Fibroblast of lung (primary cell): ENCODE measurements at regions not wholly inside any gene's neighbourhood (a gene's known extent, or its start where the extent isn't known, plus 50 kb on each side); places are given as distances from the start of the nearest gene placed in this dataset.

ENCODE experiments used
- CTCF ChIP-seq, 2 donors: IDR thresholded peaks in 1 of 2; conservative IDR thresholded peaks in 1 of 2; 1 replicate in 1 of 2; 2 replicates in 1 of 2; pipeline ENCODE4 v1.5.1; 2011 to 2012; ENCODE audit warnings: low read length in 2 of 2, control low read depth in 1 of 2, inconsistent platforms in 1 of 2, low read depth in 1 of 2, mild to moderate bottlenecking in 1 of 2
- EZH2 ChIP-seq: IDR thresholded peaks from 2 replicates; pipeline ENCODE4 v1.5.1; 2012; ENCODE audit warnings: low read length, control low read depth, mild to moderate bottlenecking; ENCODE audit errors: missing control alignments

GRCh38 chr6:164200071-164200470 lies 785.6 kb downstream of the QKI start:
- TF ChIP-seq CTCF (conservative IDR thresholded peaks at IDR 0.05 in 1 of 2, IDR thresholded peaks at IDR 0.05 in 1 of 2; ENCODE audit: low read depth in 1 of 2, low read length in 2 of 2) (no peak), EZH2 (no peak)
